B cell (primary cell): ENCODE measurements at regions not wholly inside any gene's neighbourhood (a gene's known extent, or its start where the extent isn't known, plus 50 kb on each side); places are given as distances from the start of the nearest gene placed in this dataset.

Experiments used
- ATAC-seq: fragments of 200-7000 bp; cut with Tn5 transposase; one replicate; pipeline ENCODE4 v1.10.0; 2021; ENCODE audit warnings: low read depth, mild to moderate bottlenecking, moderate number of reproducible peaks, moderate library complexity
- CTCF ChIA-PET: fragments of 350-600 bp; sonication (Branson Sonifier 250); formaldehyde crosslinking; loops from one replicate; lab custom pipeline; 2021; ENCODE audit warnings: antibody characterized with exemption, inconsistent platforms; lab: Charles Lee
- POLR2A ChIA-PET: fragments of 350-600 bp; sonication (Branson Sonifier 250); formaldehyde crosslinking; loops from one replicate; lab custom pipeline; 2021; ENCODE audit warnings: antibody characterized with exemption; lab: Charles Lee
- DNase-seq: peaks from one replicate; pipeline ENCODE4 v3.0.0; 2013
- H2AFZ ChIP-seq: 2 replicates; pipeline ENCODE4 v1.6.1; 2012; ENCODE audit warnings: mild to moderate bottlenecking, low read depth, low read length; ENCODE audit not compliant: insufficient read depth, poor library complexity, severe bottlenecking
- H3K27ac ChIP-seq, 2 donors: 1 replicate in 1 of 2; 2 replicates in 1 of 2; pipeline ENCODE4 v1.5.1; 2012 to 2013; ENCODE audit warnings: low read length in 2 of 2, mild to moderate bottlenecking in 2 of 2, moderate library complexity in 1 of 2
- H3K27me3 ChIP-seq, 4 experiments: fragments of 200-600 bp in 1 of 4; sonication (generic) in 1 of 4; replicated peaks in 1 of 4; 1 replicate in 2 of 4; 2 replicates in 2 of 4; pipeline versions ENCODE4 v1.6.1 to v1.7.0; 2013 to 2016; ENCODE audit warnings: low read length in 3 of 4, mild to moderate bottlenecking in 2 of 4, mixed read lengths in 1 of 4, moderate library complexity in 1 of 4; ENCODE audit not compliant: insufficient read depth in 4 of 4, control insufficient read depth in 3 of 4; ENCODE audit errors: control extremely low read depth in 1 of 4
- H3K36me3 ChIP-seq, 2 experiments: replicated peaks in 1 of 2; 1 replicate in 1 of 2; 2 replicates in 1 of 2; pipeline versions ENCODE4 v1.6.1 to v1.7.1; 2013; ENCODE audit warnings: low read length in 1 of 2; ENCODE audit not compliant: insufficient read depth in 2 of 2, control insufficient read depth in 1 of 2; ENCODE audit errors: control extremely low read depth in 1 of 2, extremely low read depth in 1 of 2
- H3K4me1 ChIP-seq, 2 donors: fragments of 200-600 bp in 1 of 2; sonication (generic) in 1 of 2; 1 replicate in 1 of 2; 2 replicates in 1 of 2; pipeline versions ENCODE4 v1.5.1 to v1.6.1; 2013 to 2017; ENCODE audit warnings: low read length in 2 of 2; ENCODE audit not compliant: control insufficient read depth in 2 of 2, insufficient read depth in 2 of 2
- H3K4me2 ChIP-seq: replicated peaks from 2 replicates; pipeline ENCODE3; 2012; ENCODE audit warnings: mild to moderate bottlenecking, low read depth, low read length; ENCODE audit not compliant: poor library complexity, severe bottlenecking
- H3K4me3 ChIP-seq, 5 experiments: fragments of 200-600 bp in 1 of 5; sonication (generic) in 1 of 5; 1 replicate in 3 of 5; 2 replicates in 2 of 5; pipeline versions ENCODE4 v1.5.1 to v1.7.0; 2011 to 2016; ENCODE audit warnings: low read length in 4 of 5, mild to moderate bottlenecking in 4 of 5, low read depth in 2 of 5, control low read depth in 1 of 5, moderate library complexity in 1 of 5; ENCODE audit not compliant: insufficient read depth in 1 of 5; ENCODE audit errors: control extremely low read depth in 1 of 5, extremely low read depth in 1 of 5
- H3K79me2 ChIP-seq: fragments of 200-600 bp; sonication (generic); one replicate; pipeline ENCODE4 v1.6.0; 2016; ENCODE audit warnings: low read length; ENCODE audit not compliant: control insufficient read depth, insufficient read depth
- H3K9ac ChIP-seq: fragments of 200-600 bp; sonication (generic); 2 replicates; pipeline ENCODE4 v1.6.1; 2017; ENCODE audit warnings: mild to moderate bottlenecking, low read length, moderate library complexity
- H3K9me3 ChIP-seq, 3 donors: one replicate each; pipeline versions ENCODE4 v1.6.1 to v1.7.1; 2013; ENCODE audit warnings: low read length in 2 of 3; ENCODE audit not compliant: control insufficient read depth in 2 of 3, insufficient read depth in 1 of 3; ENCODE audit errors: control extremely low read depth in 1 of 3
- H4K20me1 ChIP-seq: 2 replicates; pipeline ENCODE4 v1.6.0; 2012; ENCODE audit warnings: mild to moderate bottlenecking, low read length; ENCODE audit not compliant: insufficient read depth, control insufficient read depth, poor library complexity, severe bottlenecking
- H3K27ac Mint-ChIP-seq: one replicate; pipeline ENCODE4 v1.8.0; 2021; ENCODE audit warnings: mixed read lengths
- H3K27me3 Mint-ChIP-seq: one replicate; pipeline ENCODE4 v1.8.0; 2021; ENCODE audit warnings: mixed read lengths
- H3K4me1 Mint-ChIP-seq: one replicate; pipeline ENCODE4 v1.8.0; 2021; ENCODE audit warnings: mixed read lengths
- H3K4me3 Mint-ChIP-seq: one replicate; pipeline ENCODE4 v1.8.0; 2021; ENCODE audit warnings: mixed read lengths
- H3K9me3 Mint-ChIP-seq: one replicate; pipeline ENCODE4 v1.8.0; 2022; ENCODE audit warnings: mixed read lengths; ENCODE audit not compliant: insufficient read depth
- CTCF ChIP-seq: fragments of 200-600 bp; IDR thresholded peaks from one replicate; pipeline ENCODE4 v1.8.0; 2022; ENCODE audit warnings: antibody characterized with exemption, mild to moderate bottlenecking
- EZH2 ChIP-seq: IDR thresholded peaks from 2 replicates; pipeline ENCODE4 v1.6.1; 2012; ENCODE audit warnings: borderline replicate concordance, low read depth, mild to moderate bottlenecking, moderate library complexity, low read length; ENCODE audit not compliant: insufficient read depth, poor library complexity, severe bottlenecking
- WGBS: methylation state at CpG from one replicate; pipeline ENCODE4 v1.1.5; 2013; ENCODE audit warnings: missing lambda C conversion rate; ENCODE audit not compliant: insufficient coverage; 5-methylcytosine and 5-hydroxymethylcytosine counted together
- intact Hi-C: fragments of 100-400 bp; cut with micrococcal nuclease; formaldehyde crosslinking; loops from one replicate; pipeline ENCODE4 v1.10.0; 2022

- H3K4me2 ChIP-seq: no peak overlapping the region
- H3K79me2 ChIP-seq: no peaks in the 10 kb centered on the region
- H4K20me1 ChIP-seq: no peaks in the 10 kb centered on the region
- H3K9ac ChIP-seq: no peak overlapping the region
- intact Hi-C loops: no loop called here
- H3K27ac ChIP-seq: no peak overlapping the region
- peaks cover 0 to 36% (median 20%) of the 10 kb centered on the region in 3 donors for H3K9me3 ChIP-seq
- Mint-ChIP-seq H3K27ac (no peak overlapping the region), H3K27me3 (no peaks in the 10 kb centered on the region), H3K9me3 (peaks cover 5% of the 10 kb centered on the region), H3K4me3 (no peak overlapping the region), H3K4me1 (peaks cover 6% of the 10 kb centered on the region)
- ChIA-PET POLR2A (no interaction called here), CTCF (no interaction called here)
- no peaks in the 10 kb centered on the region for H3K27me3 ChIP-seq
- TF ChIP-seq EZH2 (no peak), CTCF (no peak)
- H3K36me3 ChIP-seq: no peaks in the 10 kb centered on the region
- WGBS: no CpG with 5 or more reads among the region's 9 CpGs
- H3K4me3 ChIP-seq: no peak overlapping the region
- DNase-seq (no peak), ATAC-seq (no peak)
- H3K4me1 ChIP-seq: peaks cover 4 to 6% of the 10 kb centered on the region in 2 donors
- no peak overlapping the region for H2AFZ ChIP-seq
Observed at GRCh38 chr7:67916571-67917436, 920.2 kb downstream of the TYW1 start.

GRCh38 chr7:67917437-67917755 lies 920.8 kb downstream of the TYW1 start:
- Histone ChIP-seq H3K9me3 (peaks cover 0 to 41% (median 20%) of the 10 kb centered on the region in 3 donors), H3K9ac (no peak overlapping the region), H3K4me1 (peaks cover 4 to 6% of the 10 kb centered on the region in 2 donors), H3K27ac (no peak overlapping the region), H3K4me3 (no peak overlapping the region), H3K79me2 (no peaks in the 10 kb centered on the region), H3K27me3 (no peaks in the 10 kb centered on the region), H3K36me3 (no peaks in the 10 kb centered on the region), H2AFZ (no peak overlapping the region), H3K4me2 (no peak overlapping the region), H4K20me1 (no peaks in the 10 kb centered on the region)
- Mint-ChIP-seq H3K4me3 (no peak overlapping the region), H3K27ac (no peak overlapping the region), H3K4me1 (peaks cover 6% of the 10 kb centered on the region), H3K27me3 (no peaks in the 10 kb centered on the region), H3K9me3 (peaks cover 4% of the 10 kb centered on the region)
- 100% methylated on average over 2 of the region's 3 CpGs for WGBS
- CTCF ChIA-PET: no interaction called here
- ATAC-seq: no peak
- no peak for TF ChIP-seq CTCF
- TF ChIP-seq EZH2: no peak
- no peak for DNase-seq
- intact Hi-C loops: no loop called here
- POLR2A ChIA-PET: no interaction called here
